ENCODE measurements at regions not wholly inside any gene's neighbourhood (a gene's known extent, or its start where the extent isn't known, plus 50 kb on each side); places are given as distances from the start of the nearest gene placed in this dataset.

GRCh38 chr1:115192200-115192767 lies 103.0 kb upstream of the TSPAN2 start:
- TF ChIP-seq POLR2A (IDR thresholded peaks at IDR 0.05; ENCODE audit: low read length) (no peak), GATA1 (IDR thresholded peaks at IDR 0.05; ENCODE audit: low read depth, low read length) (no peak)

Data from erythroblast (primary cell).